MM.1S (cell line): ENCODE measurements at regions not wholly inside any gene's neighbourhood (a gene's known extent, or its start where the extent isn't known, plus 50 kb on each side); places are given as distances from the start of the nearest gene placed in this dataset.

ENCODE experiments used
- DNase-seq: peaks from one replicate; pipeline ENCODE4 v3.0.0-alpha.2; 2015
- H2AFZ ChIP-seq: fragments of 300-600 bp; sonication (generic); 2 replicates; pipeline ENCODE4 v1.6.0; 2016; ENCODE audit warnings: antibody characterized with exemption, low read length
- H3F3A ChIP-seq: fragments of 300-600 bp; sonication (generic); 2 replicates; pipeline ENCODE4 v1.6.1; 2016; ENCODE audit warnings: mild to moderate bottlenecking, antibody characterized with exemption, low read length, moderate library complexity, mixed read lengths; ENCODE audit not compliant: insufficient read depth
- H3K27ac ChIP-seq: fragments of 300-600 bp; sonication (generic); 2 replicates; pipeline ENCODE4 v1.5.1; 2016; ENCODE audit warnings: mild to moderate bottlenecking, low read length
- H3K27me3 ChIP-seq: fragments of 300-600 bp; sonication (generic); replicated peaks from 2 replicates; pipeline ENCODE4 v1.6.0; 2016; ENCODE audit warnings: low read length; ENCODE audit not compliant: insufficient read depth
- H3K36me3 ChIP-seq: fragments of 300-600 bp; sonication (generic); replicated peaks from 2 replicates; pipeline ENCODE4 v1.6.1; 2016; ENCODE audit warnings: mild to moderate bottlenecking, low read length, mixed read lengths; ENCODE audit not compliant: insufficient read depth
- H3K4me1 ChIP-seq: fragments of 300-600 bp; sonication (generic); 2 replicates; pipeline ENCODE4 v1.6.1; 2016; ENCODE audit warnings: low read length, mixed read lengths
- H3K4me2 ChIP-seq: fragments of 300-600 bp; sonication (generic); 2 replicates; pipeline ENCODE4 v1.6.0; 2016; ENCODE audit warnings: low read depth, low read length
- H3K4me3 ChIP-seq: fragments of 300-600 bp; sonication (generic); 2 replicates; pipeline ENCODE4 v1.5.1; 2016; ENCODE audit warnings: low read length, mixed read lengths
- H3K79me2 ChIP-seq: fragments of 300-600 bp; sonication (generic); 2 replicates; pipeline ENCODE4 v1.6.1; 2016; ENCODE audit warnings: mixed run types, low read length, mixed read lengths
- H3K9ac ChIP-seq: fragments of 300-600 bp; sonication (generic); 2 replicates; pipeline ENCODE4 v1.6.1; 2016; ENCODE audit warnings: low read length, mixed read lengths
- H3K9me2 ChIP-seq: fragments of 300-600 bp; sonication (generic); replicated peaks from 2 replicates; pipeline ENCODE4 v1.6.1; 2016; ENCODE audit warnings: mild to moderate bottlenecking, low read length, mixed read lengths; ENCODE audit not compliant: insufficient read depth
- H3K9me3 ChIP-seq: fragments of 300-600 bp; sonication (generic); replicated peaks from 2 replicates; pipeline ENCODE4 v1.6.1; 2016; ENCODE audit warnings: mild to moderate bottlenecking, low read length, mixed read lengths; ENCODE audit not compliant: insufficient read depth
- H4K20me1 ChIP-seq: fragments of 300-600 bp; sonication (generic); 2 replicates; pipeline ENCODE4 v1.6.1; 2016; ENCODE audit warnings: mild to moderate bottlenecking, low read length, moderate library complexity, mixed read lengths; ENCODE audit not compliant: insufficient read depth
- EZH2 ChIP-seq: fragments of 300-600 bp; sonication (generic); optimal IDR thresholded peaks from 2 replicates; pipeline ENCODE3; 2017; ENCODE audit warnings: low read depth, mild to moderate bottlenecking, antibody characterized with exemption, low read length, mixed read lengths
- EZH2phosphoT487 ChIP-seq: fragments of 300-600 bp; sonication (generic); IDR thresholded peaks from 2 replicates; pipeline ENCODE4 v1.6.1; 2018; ENCODE audit warnings: antibody characterized with exemption, low read length
- TF ChIP-seq, protein P1 (sequence below): fragments of 300-600 bp; sonication (generic); IDR thresholded peaks from 2 replicates; pipeline ENCODE4 v1.5.1; 2016; ENCODE audit warnings: antibody characterized with exemption, low read length, mixed read lengths

DNA sequence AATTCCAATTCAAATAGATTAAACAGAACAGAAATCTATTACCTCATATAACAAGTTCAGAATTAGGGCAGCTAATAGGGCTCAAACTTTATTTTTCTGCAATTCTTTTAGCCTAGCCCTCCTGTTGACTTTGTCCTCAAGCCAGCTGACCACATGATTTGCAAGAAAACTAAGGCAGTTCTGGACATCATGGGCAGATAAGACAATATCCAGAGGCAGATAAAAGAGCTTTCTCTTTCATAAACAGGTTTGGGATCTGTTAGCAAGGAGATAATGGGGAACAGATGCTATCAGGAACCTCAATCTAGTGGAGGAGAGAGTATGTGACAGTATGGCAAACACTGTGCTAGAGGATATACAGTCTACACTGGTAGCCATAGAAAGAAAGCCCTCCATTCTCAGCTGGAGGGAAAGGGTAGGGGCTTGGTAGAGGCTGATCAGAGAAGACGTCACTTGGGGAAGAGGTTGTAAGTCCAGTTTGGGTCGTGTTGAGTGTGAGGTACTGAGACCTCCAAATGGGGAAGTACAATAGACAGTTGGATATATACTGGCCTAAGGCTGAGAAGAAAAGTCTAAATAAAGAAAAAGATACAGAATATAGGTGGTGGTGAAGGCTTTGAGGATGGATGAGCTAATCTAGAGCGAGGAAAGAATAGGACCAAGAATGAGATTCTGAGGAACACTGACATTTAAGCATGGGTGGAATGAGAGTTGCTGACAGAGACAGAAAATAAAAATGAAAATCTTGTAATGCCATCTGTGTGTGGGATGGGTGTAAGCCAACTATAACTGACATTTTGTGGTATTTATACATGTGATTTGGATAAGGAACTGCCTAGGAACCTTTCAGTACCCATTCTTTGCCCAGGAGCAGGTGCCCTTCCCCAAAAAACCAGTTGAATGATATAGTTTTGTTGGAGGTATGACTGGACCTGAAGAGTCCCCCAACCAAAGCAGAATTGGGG is 67.4 kb downstream of the CYB561 start:
- no peaks in the 10 kb centered on the region for H3F3A ChIP-seq
- TF ChIP-seq EZH2: no peak
- TF ChIP-seq, protein P1, sequence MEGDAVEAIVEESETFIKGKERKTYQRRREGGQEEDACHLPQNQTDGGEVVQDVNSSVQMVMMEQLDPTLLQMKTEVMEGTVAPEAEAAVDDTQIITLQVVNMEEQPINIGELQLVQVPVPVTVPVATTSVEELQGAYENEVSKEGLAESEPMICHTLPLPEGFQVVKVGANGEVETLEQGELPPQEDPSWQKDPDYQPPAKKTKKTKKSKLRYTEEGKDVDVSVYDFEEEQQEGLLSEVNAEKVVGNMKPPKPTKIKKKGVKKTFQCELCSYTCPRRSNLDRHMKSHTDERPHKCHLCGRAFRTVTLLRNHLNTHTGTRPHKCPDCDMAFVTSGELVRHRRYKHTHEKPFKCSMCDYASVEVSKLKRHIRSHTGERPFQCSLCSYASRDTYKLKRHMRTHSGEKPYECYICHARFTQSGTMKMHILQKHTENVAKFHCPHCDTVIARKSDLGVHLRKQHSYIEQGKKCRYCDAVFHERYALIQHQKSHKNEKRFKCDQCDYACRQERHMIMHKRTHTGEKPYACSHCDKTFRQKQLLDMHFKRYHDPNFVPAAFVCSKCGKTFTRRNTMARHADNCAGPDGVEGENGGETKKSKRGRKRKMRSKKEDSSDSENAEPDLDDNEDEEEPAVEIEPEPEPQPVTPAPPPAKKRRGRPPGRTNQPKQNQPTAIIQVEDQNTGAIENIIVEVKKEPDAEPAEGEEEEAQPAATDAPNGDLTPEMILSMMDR: no peak
- no peak for TF ChIP-seq EZH2phosphoT487
- no peaks in the 10 kb centered on the region for H3K27me3 ChIP-seq
- H3K9ac ChIP-seq: no peak overlapping the region
- H3K4me2 ChIP-seq: no peak overlapping the region
- H3K36me3 ChIP-seq: no peaks in the 10 kb centered on the region
- H4K20me1 ChIP-seq: no peaks in the 10 kb centered on the region
- no peak overlapping the region for H3K4me3 ChIP-seq
- no peak for DNase-seq
- H2AFZ ChIP-seq: no peak overlapping the region
- no peaks in the 10 kb centered on the region for H3K9me3 ChIP-seq
- H3K27ac ChIP-seq: no peak overlapping the region
- no peaks in the 10 kb centered on the region for H3K9me2 ChIP-seq
- no peaks in the 10 kb centered on the region for H3K79me2 ChIP-seq
- peaks cover 6% of the 10 kb centered on the region; the same call in 1 of the 2 replicates for H3K4me1 ChIP-seq

DNA sequence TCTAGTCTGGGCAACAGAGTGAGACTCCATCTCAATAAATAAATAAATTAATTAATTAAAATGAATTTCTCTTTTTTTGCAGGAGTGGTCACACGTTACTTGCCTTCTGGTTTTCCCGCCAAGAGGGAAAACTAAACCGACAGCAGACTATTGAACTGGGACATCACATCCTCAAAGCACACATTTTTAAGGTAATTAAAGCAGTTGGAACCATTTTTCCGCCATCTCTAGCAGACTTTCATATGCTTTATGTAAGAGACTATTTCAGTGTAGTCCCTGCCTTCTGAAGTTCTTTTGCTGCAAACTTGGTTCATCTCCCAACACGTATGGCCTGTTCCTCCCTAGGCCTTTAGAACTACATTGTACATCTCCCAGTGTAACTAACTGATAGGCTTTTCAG is 66.5 kb downstream of the CYB561 start:
- Histone ChIP-seq H3K9ac (no peak overlapping the region), H3K27ac (no peak overlapping the region), H3K9me2 (no peaks in the 10 kb centered on the region), H2AFZ (no peak overlapping the region), H3F3A (no peaks in the 10 kb centered on the region), H4K20me1 (no peaks in the 10 kb centered on the region), H3K4me1 (peaks cover 6% of the 10 kb centered on the region; the same call in 1 of the 2 replicates), H3K4me3 (no peak overlapping the region), H3K36me3 (no peaks in the 10 kb centered on the region), H3K4me2 (no peak overlapping the region), H3K79me2 (no peaks in the 10 kb centered on the region), H3K9me3 (no peaks in the 10 kb centered on the region), H3K27me3 (no peaks in the 10 kb centered on the region)
- DNase-seq: no peak
- TF ChIP-seq EZH2phosphoT487 (no peak), EZH2 (no peak)
- TF ChIP-seq, protein P1: no peak

DNA sequence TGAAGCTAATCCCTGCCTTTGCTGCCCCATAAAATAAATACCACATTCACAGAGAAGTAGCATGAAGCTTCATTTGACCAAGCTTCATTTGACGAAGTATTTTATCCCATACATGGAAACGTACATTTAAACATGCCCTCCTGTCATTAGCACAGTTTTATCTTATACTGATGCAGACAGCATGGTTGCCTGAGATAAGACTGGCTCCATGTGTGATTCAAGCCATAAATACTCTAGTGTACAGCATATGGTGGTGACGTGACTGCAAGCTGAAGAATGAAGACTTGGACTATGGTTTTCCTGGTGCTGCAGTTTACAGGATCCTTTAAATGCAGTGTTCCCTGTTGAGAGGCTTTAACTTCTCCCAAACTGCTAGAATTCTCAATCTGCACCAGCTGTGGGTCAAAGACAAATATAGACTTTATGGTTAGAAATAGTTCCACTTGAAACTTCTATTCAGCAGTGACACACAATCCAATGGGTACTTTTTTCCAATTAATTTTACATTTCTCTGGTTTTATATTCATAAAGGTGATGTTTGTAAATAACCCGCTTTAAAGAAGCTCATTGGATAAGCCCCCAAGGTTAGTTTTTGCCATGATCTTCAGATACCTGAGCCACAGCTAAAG is 64.9 kb downstream of the CYB561 start:
- Histone ChIP-seq H3K4me2 (no peak overlapping the region), H3F3A (no peaks in the 10 kb centered on the region), H3K4me3 (no peak overlapping the region), H3K9me2 (no peaks in the 10 kb centered on the region), H3K9me3 (no peaks in the 10 kb centered on the region), H3K4me1 (peaks cover 6% of the 10 kb centered on the region; the same call in 1 of the 2 replicates), H2AFZ (no peak overlapping the region), H3K36me3 (no peaks in the 10 kb centered on the region), H3K79me2 (no peaks in the 10 kb centered on the region), H3K27me3 (no peaks in the 10 kb centered on the region), H3K27ac (no peak overlapping the region), H4K20me1 (no peaks in the 10 kb centered on the region), H3K9ac (no peak overlapping the region)
- no peak for TF ChIP-seq EZH2phosphoT487
- TF ChIP-seq, protein P1: no peak
- no peak for TF ChIP-seq EZH2
- DNase-seq: no peak
